HepG2 (cell line): ENCODE measurements at regions not wholly inside any gene's neighbourhood (a gene's known extent, or its start where the extent isn't known, plus 50 kb on each side); places are given as distances from the start of the nearest gene placed in this dataset.
A peak's percentile ranks its signal among the peaks of the same experiment; 100 is the strongest.

Experiments
- ATAC-seq: fragments of 200-7000 bp; cut with Tn5 transposase; 3 replicates; pipeline ENCODE4 v1.9.1; 2020; ENCODE audit warnings: mild to moderate bottlenecking, moderate library complexity
- BruUV-seq: library from RNA; stranded (reverse); fragments of 400-500 nt; replicated peaks from 2 replicates; lab custom pipeline; 2021; lab: Mats Ljungman, UMichigan
- CTCF ChIA-PET: fragments of 300-600 bp; formaldehyde crosslinking; extraction: SDS; loops from one replicate; lab custom pipeline; 2021; ENCODE audit warnings: low total read pairs, inconsistent platforms, low intra/inter-chr PET ratio; lab: Yijun Ruan, JAX
- POLR2A ChIA-PET: fragments of 350-600 bp; sonication (Branson Sonifier 250); formaldehyde crosslinking; loops from one replicate; lab custom pipeline; 2020; ENCODE audit warnings: antibody characterized with exemption, inconsistent platforms; lab: Yijun Ruan, JAX
- DNase-seq: peaks from one replicate; pipeline ENCODE4 v3.0.0-alpha.2; 2015; ENCODE audit warnings: low spot score
- FAIRE-seq: peaks from 3 replicates; lab custom pipeline; 2011; peaks lifted over from hg19 to GRCh38; lab: Jason Lieb, UNC
- H2AFZ ChIP-seq: one replicate; pipeline ENCODE4 v1.6.1; 2011; ENCODE audit warnings: low read length, inconsistent platforms
- H3K27ac ChIP-seq: fragments of 300-600 bp; 3 replicates; pipeline ENCODE4 v1.8.0; 2011; ENCODE audit warnings: mixed run types, mild to moderate bottlenecking, mixed read lengths, low read length, inconsistent platforms; ENCODE audit not compliant: insufficient read depth; ENCODE audit errors: extremely low read length
- H3K27me3 ChIP-seq, 2 experiments: fragments of 200-600 bp in 1 of 2; 2 replicates in 1 of 2; 3 replicates in 1 of 2; pipeline versions ENCODE4 v1.6.0 to v1.8.0; 2011; ENCODE audit warnings: low read length in 2 of 2, mild to moderate bottlenecking in 2 of 2, moderate library complexity in 2 of 2, inconsistent platforms in 1 of 2; ENCODE audit not compliant: insufficient read depth in 2 of 2, control insufficient read depth in 1 of 2
- H3K36me3 ChIP-seq, 2 experiments: fragments of 200-600 bp in 1 of 2; replicated peaks in 1 of 2; 2 replicates in 1 of 2; 3 replicates in 1 of 2; pipeline versions ENCODE4 v1.5.1 to v1.8.0; 2011; ENCODE audit warnings: low read length in 2 of 2, inconsistent platforms in 1 of 2; ENCODE audit not compliant: insufficient read depth in 2 of 2, control insufficient read depth in 1 of 2
- H3K4me1 ChIP-seq: 2 replicates; pipeline ENCODE4 v1.5.1; 2012; ENCODE audit warnings: low read length, inconsistent platforms; ENCODE audit not compliant: insufficient read depth
- H3K4me2 ChIP-seq: 2 replicates; pipeline ENCODE4 v1.6.0; 2011; ENCODE audit warnings: low read depth, low read length, inconsistent platforms
- H3K4me3 ChIP-seq, 3 experiments: fragments of 200-600 bp in 1 of 3; sonication (generic), shearing (Covaris generic) in 1 of 3; replicated peaks in 1 of 3; 2 replicates each; pipeline ENCODE4 v1.5.1; 2011 to 2016; ENCODE audit warnings: low read length in 3 of 3, inconsistent platforms in 2 of 3, low read depth in 2 of 3, mild to moderate bottlenecking in 2 of 3, control low read depth in 1 of 3, mixed read lengths in 1 of 3; ENCODE audit not compliant: insufficient read depth in 1 of 3
- H3K79me2 ChIP-seq: one replicate; pipeline ENCODE4 v1.6.1; 2011; ENCODE audit warnings: low read length, inconsistent platforms; ENCODE audit not compliant: insufficient read depth
- H3K9ac ChIP-seq: 2 replicates; pipeline ENCODE4 v1.6.0; 2011; ENCODE audit warnings: mild to moderate bottlenecking, low read depth, low read length, inconsistent platforms; ENCODE audit not compliant: insufficient read depth
- H3K9me3 ChIP-seq: 2 replicates; pipeline ENCODE4 v1.5.1; 2012; ENCODE audit warnings: mild to moderate bottlenecking, low read length
- H4K20me1 ChIP-seq: 2 replicates; pipeline ENCODE4 v1.6.0; 2011; ENCODE audit warnings: inconsistent platforms, mild to moderate bottlenecking, low read length, moderate library complexity; ENCODE audit not compliant: insufficient read depth
- FOXO1 ChIP-seq: sonication (generic); formaldehyde crosslinking; IDR thresholded peaks from 2 replicates; pipeline ENCODE4 v1.4.0; 2020; ENCODE audit warnings: missing genetic modification reagents
- HHEX ChIP-seq: IDR thresholded peaks from 2 replicates; pipeline ENCODE4 v1.6.1; 2016; ENCODE audit warnings: control low read depth
- MTA3 ChIP-seq: sonication (generic); formaldehyde crosslinking; IDR thresholded peaks from 2 replicates; pipeline ENCODE4 v1.4.0; 2020; ENCODE audit warnings: missing genetic modification reagents
- RFX3 ChIP-seq: IDR thresholded peaks from 2 replicates; pipeline ENCODE4 v1.6.1; 2016; ENCODE audit warnings: missing biosample characterization, missing genetic modification reagents
- SSRP1 ChIP-seq: IDR thresholded peaks from 2 replicates; pipeline ENCODE4 v1.6.1; 2016; ENCODE audit warnings: control low read depth
- ZC3H4 ChIP-seq: sonication (generic); formaldehyde crosslinking; IDR thresholded peaks from 2 replicates; pipeline ENCODE4 v1.4.0; 2020; ENCODE audit warnings: missing genetic modification reagents, borderline replicate concordance
- ZNF557 ChIP-seq: sonication (generic); formaldehyde crosslinking; IDR thresholded peaks from 2 replicates; pipeline ENCODE4 v1.4.0; 2020; ENCODE audit warnings: missing genetic modification reagents
- WGBS: methylation state at CpG from one replicate; pipeline ENCODE4 v1.1.6; 2017; ENCODE audit warnings: low lambda C conversion rate; 5-methylcytosine and 5-hydroxymethylcytosine counted together
- in situ Hi-C: cut with HindIII; loops from 2 replicates; pipeline ENCODE4 v1.10.0; 2017; ENCODE audit warnings: low pct_unique_long_range_greater_than_20kb; ENCODE audit not compliant: extremely low pct_ligation_motif_present
- intact Hi-C: fragments of 100-400 bp; cut with micrococcal nuclease; formaldehyde crosslinking; loops from one replicate; pipeline ENCODE4 v1.10.0; 2022; ENCODE audit not compliant: unreplicated experiment
- TF ChIP-seq, protein P1 (sequence below): sonication (generic); formaldehyde crosslinking; IDR thresholded peaks from 2 replicates; pipeline ENCODE4 v1.8.1; 2023; ENCODE audit warnings: missing genetic modification reagents, mild to moderate bottlenecking, borderline replicate concordance
- TF ChIP-seq, protein P2 (sequence below): sonication (generic); formaldehyde crosslinking; IDR thresholded peaks from 2 replicates; pipeline ENCODE4 v1.4.0; 2020; ENCODE audit warnings: mild to moderate bottlenecking, missing genetic modification reagents, borderline replicate concordance

GRCh38 chr6:168221000-168221399 lies 98.6 kb downstream of the DACT2 start:
- no peak for ATAC-seq
- in situ Hi-C loops = no loop called here

More at GRCh38 chr6:168221000-168221399, 98.6 kb downstream of the DACT2 start:
- ChIA-PET POLR2A (no interaction called here), CTCF (no interaction called here)
- Histone ChIP-seq H3K4me2 (no peak overlapping the region), H2AFZ (no peak overlapping the region), H3K9ac (no peak overlapping the region), H3K4me3 (no peak overlapping the region), H3K79me2 (no peaks in the 10 kb centered on the region), H3K27me3 (peaks cover 5 to 80% of the 10 kb centered on the region in 2 experiments; a peak in 4 of 5 replicates), H3K36me3 (no peaks in the 10 kb centered on the region), H3K4me1 (no peaks in the 10 kb centered on the region; the same call in 1 of the 2 replicates), H3K27ac (no peak overlapping the region), H4K20me1 (no peaks in the 10 kb centered on the region)
- WGBS = 44% methylated on average over 5 of the region's 5 CpGs
- BruUV-seq = no TSS peak
- intact Hi-C loops = no loop called here
- DNase-seq = no peak
- peak; percentile 26 for FAIRE-seq
- no peak for TF ChIP-seq RFX3 (CRISPR knock-in tag)
- TF ChIP-seq HHEX (CRISPR knock-in tag) = no peak
- TF ChIP-seq MTA3 (CRISPR knock-in tag) = no peak
- TF ChIP-seq, protein P1, sequence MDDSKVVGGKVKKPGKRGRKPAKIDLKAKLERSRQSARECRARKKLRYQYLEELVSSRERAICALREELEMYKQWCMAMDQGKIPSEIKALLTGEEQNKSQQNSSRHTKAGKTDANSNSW (CRISPR knock-in tag) = no peak
- TF ChIP-seq, protein P2, sequence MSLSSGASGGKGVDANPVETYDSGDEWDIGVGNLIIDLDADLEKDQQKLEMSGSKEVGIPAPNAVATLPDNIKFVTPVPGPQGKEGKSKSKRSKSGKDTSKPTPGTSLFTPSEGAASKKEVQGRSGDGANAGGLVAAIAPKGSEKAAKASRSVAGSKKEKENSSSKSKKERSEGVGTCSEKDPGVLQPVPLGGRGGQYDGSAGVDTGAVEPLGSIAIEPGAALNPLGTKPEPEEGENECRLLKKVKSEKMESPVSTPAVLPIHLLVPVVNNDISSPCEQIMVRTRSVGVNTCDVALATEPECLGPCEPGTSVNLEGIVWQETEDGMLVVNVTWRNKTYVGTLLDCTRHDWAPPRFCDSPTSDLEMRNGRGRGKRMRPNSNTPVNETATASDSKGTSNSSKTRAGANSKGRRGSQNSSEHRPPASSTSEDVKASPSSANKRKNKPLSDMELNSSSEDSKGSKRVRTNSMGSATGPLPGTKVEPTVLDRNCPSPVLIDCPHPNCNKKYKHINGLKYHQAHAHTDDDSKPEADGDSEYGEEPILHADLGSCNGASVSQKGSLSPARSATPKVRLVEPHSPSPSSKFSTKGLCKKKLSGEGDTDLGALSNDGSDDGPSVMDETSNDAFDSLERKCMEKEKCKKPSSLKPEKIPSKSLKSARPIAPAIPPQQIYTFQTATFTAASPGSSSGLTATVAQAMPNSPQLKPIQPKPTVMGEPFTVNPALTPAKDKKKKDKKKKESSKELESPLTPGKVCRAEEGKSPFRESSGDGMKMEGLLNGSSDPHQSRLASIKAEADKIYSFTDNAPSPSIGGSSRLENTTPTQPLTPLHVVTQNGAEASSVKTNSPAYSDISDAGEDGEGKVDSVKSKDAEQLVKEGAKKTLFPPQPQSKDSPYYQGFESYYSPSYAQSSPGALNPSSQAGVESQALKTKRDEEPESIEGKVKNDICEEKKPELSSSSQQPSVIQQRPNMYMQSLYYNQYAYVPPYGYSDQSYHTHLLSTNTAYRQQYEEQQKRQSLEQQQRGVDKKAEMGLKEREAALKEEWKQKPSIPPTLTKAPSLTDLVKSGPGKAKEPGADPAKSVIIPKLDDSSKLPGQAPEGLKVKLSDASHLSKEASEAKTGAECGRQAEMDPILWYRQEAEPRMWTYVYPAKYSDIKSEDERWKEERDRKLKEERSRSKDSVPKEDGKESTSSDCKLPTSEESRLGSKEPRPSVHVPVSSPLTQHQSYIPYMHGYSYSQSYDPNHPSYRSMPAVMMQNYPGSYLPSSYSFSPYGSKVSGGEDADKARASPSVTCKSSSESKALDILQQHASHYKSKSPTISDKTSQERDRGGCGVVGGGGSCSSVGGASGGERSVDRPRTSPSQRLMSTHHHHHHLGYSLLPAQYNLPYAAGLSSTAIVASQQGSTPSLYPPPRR (CRISPR knock-in tag) = no peak
- no peak for TF ChIP-seq ZC3H4 (CRISPR knock-in tag)
- no peak for TF ChIP-seq ZNF557 (CRISPR knock-in tag)
- no peak for TF ChIP-seq SSRP1
- no peak for TF ChIP-seq FOXO1 (CRISPR knock-in tag)
- TF ChIP-seq, all 625 proteins: peak for 0
- H3K9me3 ChIP-seq = no peaks in the 10 kb centered on the region
